ENCODE measurements at regions not wholly inside any gene's neighbourhood (a gene's known extent, or its start where the extent isn't known, plus 50 kb on each side); places are given as distances from the start of the nearest gene placed in this dataset.

GRCh38 chr10:113245286-113245685, 295.2 kb downstream of the TCF7L2 start:
- Histone ChIP-seq H3K4me3 (ENCODE audit: low read depth, low read length, poor library complexity, severe bottlenecking) (no peak overlapping the region), H3F3A (ENCODE audit: insufficient read depth, low read length) (no peaks in the 10 kb centered on the region), H3K4me1 (ENCODE audit: insufficient read depth, low read length, severe bottlenecking) (no peaks in the 10 kb centered on the region), H3K9me3 (ENCODE audit: low read length) (no peaks in the 10 kb centered on the region), H3K4me2 (ENCODE audit: low read length) (no peak overlapping the region), H2AFZ (ENCODE audit: low read length) (no peak overlapping the region), H3K9ac (ENCODE audit: low read length) (no peak overlapping the region), H3K36me3 (ENCODE audit: insufficient read depth, low read length) (no peaks in the 10 kb centered on the region), H3K27ac (ENCODE audit: low read depth, low read length, poor library complexity, severe bottlenecking) (no peak overlapping the region), H3K79me2 (ENCODE audit: insufficient read depth, low read length) (no peaks in the 10 kb centered on the region), H4K20me1 (ENCODE audit: insufficient read depth, low read length) (no peaks in the 10 kb centered on the region), H3K9me2 (ENCODE audit: low read depth, low read length) (no peaks in the 10 kb centered on the region), H3K27me3 (ENCODE audit: insufficient read depth, low read length) (peaks cover 2% of the 10 kb centered on the region; the same call in 1 of the 2 replicates)
- TF ChIP-seq, protein P1, sequence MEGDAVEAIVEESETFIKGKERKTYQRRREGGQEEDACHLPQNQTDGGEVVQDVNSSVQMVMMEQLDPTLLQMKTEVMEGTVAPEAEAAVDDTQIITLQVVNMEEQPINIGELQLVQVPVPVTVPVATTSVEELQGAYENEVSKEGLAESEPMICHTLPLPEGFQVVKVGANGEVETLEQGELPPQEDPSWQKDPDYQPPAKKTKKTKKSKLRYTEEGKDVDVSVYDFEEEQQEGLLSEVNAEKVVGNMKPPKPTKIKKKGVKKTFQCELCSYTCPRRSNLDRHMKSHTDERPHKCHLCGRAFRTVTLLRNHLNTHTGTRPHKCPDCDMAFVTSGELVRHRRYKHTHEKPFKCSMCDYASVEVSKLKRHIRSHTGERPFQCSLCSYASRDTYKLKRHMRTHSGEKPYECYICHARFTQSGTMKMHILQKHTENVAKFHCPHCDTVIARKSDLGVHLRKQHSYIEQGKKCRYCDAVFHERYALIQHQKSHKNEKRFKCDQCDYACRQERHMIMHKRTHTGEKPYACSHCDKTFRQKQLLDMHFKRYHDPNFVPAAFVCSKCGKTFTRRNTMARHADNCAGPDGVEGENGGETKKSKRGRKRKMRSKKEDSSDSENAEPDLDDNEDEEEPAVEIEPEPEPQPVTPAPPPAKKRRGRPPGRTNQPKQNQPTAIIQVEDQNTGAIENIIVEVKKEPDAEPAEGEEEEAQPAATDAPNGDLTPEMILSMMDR (IDR thresholded peaks at IDR 0.05; ENCODE audit: low read length): no peak

- peaks cover 2% of the 10 kb centered on the region; the same call in 1 of the 2 replicates for H3K27me3 ChIP-seq (ENCODE audit: insufficient read depth, low read length)
- TF ChIP-seq EZH2 (IDR thresholded peaks at IDR 0.05; ENCODE audit: borderline replicate concordance, low read length): no peak
- TF ChIP-seq, protein P1 (IDR thresholded peaks at IDR 0.05; ENCODE audit: low read length): no peak
Measured at GRCh38 chr10:113247050-113247449, 297.0 kb downstream of the TCF7L2 start.

GRCh38 chr10:113252650-113253618, 299.9 kb upstream of the HABP2 start:
- Histone ChIP-seq H3K36me3 (ENCODE audit: insufficient read depth, low read length) (no peaks in the 10 kb centered on the region), H4K20me1 (ENCODE audit: insufficient read depth, low read length) (no peaks in the 10 kb centered on the region), H3K9me3 (ENCODE audit: low read length) (no peaks in the 10 kb centered on the region), H3K9ac (ENCODE audit: low read length) (no peak overlapping the region), H3F3A (ENCODE audit: insufficient read depth, low read length) (no peaks in the 10 kb centered on the region), H3K4me1 (ENCODE audit: insufficient read depth, low read length, severe bottlenecking) (no peaks in the 10 kb centered on the region), H3K4me3 (ENCODE audit: low read depth, low read length, poor library complexity, severe bottlenecking) (no peak overlapping the region), H3K4me2 (ENCODE audit: low read length) (no peak overlapping the region), H3K9me2 (ENCODE audit: low read depth, low read length) (no peaks in the 10 kb centered on the region), H3K79me2 (ENCODE audit: insufficient read depth, low read length) (no peaks in the 10 kb centered on the region), H3K27me3 (ENCODE audit: insufficient read depth, low read length) (no peaks in the 10 kb centered on the region), H2AFZ (ENCODE audit: low read length) (no peak overlapping the region), H3K27ac (ENCODE audit: low read depth, low read length, poor library complexity, severe bottlenecking) (no peak overlapping the region)
- no peak for TF ChIP-seq EZH2 (IDR thresholded peaks at IDR 0.05; ENCODE audit: borderline replicate concordance, low read length)
- TF ChIP-seq, protein P1 (IDR thresholded peaks at IDR 0.05; ENCODE audit: low read length): no peak

More at GRCh38 chr10:113247050-113247449, 297.0 kb downstream of the TCF7L2 start:
- Histone ChIP-seq H3K4me2 (ENCODE audit: low read length) (no peak overlapping the region), H2AFZ (ENCODE audit: low read length) (no peak overlapping the region), H3K4me1 (ENCODE audit: insufficient read depth, low read length, severe bottlenecking) (no peaks in the 10 kb centered on the region), H3K36me3 (ENCODE audit: insufficient read depth, low read length) (no peaks in the 10 kb centered on the region), H3K79me2 (ENCODE audit: insufficient read depth, low read length) (no peaks in the 10 kb centered on the region), H3K9me3 (ENCODE audit: low read length) (no peaks in the 10 kb centered on the region), H4K20me1 (ENCODE audit: insufficient read depth, low read length) (no peaks in the 10 kb centered on the region), H3F3A (ENCODE audit: insufficient read depth, low read length) (no peaks in the 10 kb centered on the region), H3K9me2 (ENCODE audit: low read depth, low read length) (no peaks in the 10 kb centered on the region), H3K4me3 (ENCODE audit: low read depth, low read length, poor library complexity, severe bottlenecking) (no peak overlapping the region), H3K9ac (ENCODE audit: low read length) (no peak overlapping the region), H3K27ac (ENCODE audit: low read depth, low read length, poor library complexity, severe bottlenecking) (no peak overlapping the region)

All from OCI-LY1 (cell line).